ENCODE measurements at regions not wholly inside any gene's neighbourhood (a gene's known extent, or its start where the extent isn't known, plus 50 kb on each side); places are given as distances from the start of the nearest gene placed in this dataset.
"Not testable (repeated sequence)": the region's sequence is repeated elsewhere in the genome, so short reads cannot be mapped to it uniquely, and the experiment has no call there.

GRCh38 chr7:65317372-65317771, 56.3 kb upstream of the ZNF92 start:
- no peak for DNase-seq (ENCODE audit: low spot score)

GRCh38 chr7:65310761-65311160, 62.9 kb upstream of the ZNF92 start:
- DNase-seq (ENCODE audit: low spot score): no peak

GRCh38 chr7:65308300-65308678, 65.4 kb upstream of the ZNF92 start:
- no peak for DNase-seq (ENCODE audit: low spot score)

- peak; percentile 77 for DNase-seq (ENCODE audit: low spot score)
Observed at GRCh38 chr7:65307651-65308299, 65.9 kb upstream of the ZNF92 start.

GRCh38 chr7:65304175-65304574, 69.5 kb upstream of the ZNF92 start:
- no peak for DNase-seq (ENCODE audit: low spot score)

GRCh38 chr7:65302883-65303282, 70.8 kb upstream of the ZNF92 start:
- DNase-seq (ENCODE audit: low spot score): no peak

GRCh38 chr7:65301007-65301406, 72.6 kb upstream of the ZNF92 start:
- DNase-seq (ENCODE audit: low spot score): no peak

- no peak for DNase-seq (ENCODE audit: low spot score)
Observed at GRCh38 chr7:65295409-65295808, 78.2 kb upstream of the ZNF92 start.

- not testable (repeated sequence) for DNase-seq (ENCODE audit: low spot score)
Observed at GRCh38 chr7:65290340-65290739, 83.3 kb upstream of the ZNF92 start.

- no peak for DNase-seq (ENCODE audit: low spot score)
Observed at GRCh38 chr7:65287023-65287422, 86.6 kb upstream of the ZNF92 start.

- no peak for DNase-seq (ENCODE audit: low spot score)
Observed at GRCh38 chr7:65285906-65286864, 87.5 kb upstream of the ZNF92 start.

GRCh38 chr7:65285241-65285640, 88.4 kb upstream of the ZNF92 start:
- DNase-seq (ENCODE audit: low spot score): not testable (repeated sequence)

- DNase-seq (ENCODE audit: low spot score): no peak
Observed at GRCh38 chr7:65279795-65280194, 93.9 kb upstream of the ZNF92 start.

- DNase-seq (ENCODE audit: low spot score): no peak
Observed at GRCh38 chr7:65276822-65277221, 96.8 kb upstream of the ZNF92 start.

GRCh38 chr7:65271502-65271901, 102.2 kb upstream of the ZNF92 start:
- not testable (repeated sequence) for DNase-seq (ENCODE audit: low spot score)

GRCh38 chr7:65269150-65269856, 104.4 kb upstream of the ZNF92 start:
- no peak for DNase-seq (ENCODE audit: low spot score)

GRCh38 chr7:65268782-65269149, 104.9 kb upstream of the ZNF92 start:
- no peak for DNase-seq (ENCODE audit: low spot score)

GRCh38 chr7:65265933-65266519, 107.6 kb upstream of the ZNF92 start:
- DNase-seq (ENCODE audit: low spot score): no peak

GRCh38 chr7:65264258-65264657, 109.4 kb upstream of the ZNF92 start:
- DNase-seq (ENCODE audit: low spot score): no peak

- not testable (repeated sequence) for DNase-seq (ENCODE audit: low spot score)
Observed at GRCh38 chr7:65260673-65261072, 113.0 kb upstream of the ZNF92 start.

GRCh38 chr7:65259864-65260525, 113.7 kb upstream of the ZNF92 start:
- not testable (repeated sequence) for DNase-seq (ENCODE audit: low spot score)

GRCh38 chr7:65254061-65254460, 119.6 kb upstream of the ZNF92 start:
- no peak for DNase-seq (ENCODE audit: low spot score)

Data from SW480 (cell line).